ENCODE measurements at regions not wholly inside any gene's neighbourhood (a gene's known extent, or its start where the extent isn't known, plus 50 kb on each side); places are given as distances from the start of the nearest gene placed in this dataset.
"Not testable (repeated sequence)": the region's sequence is repeated elsewhere in the genome, so short reads cannot be mapped to it uniquely, and the experiment has no call there.

GRCh38 chr6:27585316-27585715, 112.4 kb upstream of the ZNF184 start:
- DNase-seq (ENCODE audit: low spot score): not testable (repeated sequence)

GRCh38 chr6:27584326-27584725, 111.4 kb upstream of the ZNF184 start:
- no peak for DNase-seq (ENCODE audit: low spot score)

GRCh38 chr6:27582928-27583725, 110.2 kb upstream of the ZNF184 start:
- DNase-seq (ENCODE audit: low spot score): no peak

- no peak for DNase-seq (ENCODE audit: low spot score)
Measured at GRCh38 chr6:27579973-27580372, 107.1 kb upstream of the ZNF184 start.

GRCh38 chr6:27577922-27578321, 105.0 kb upstream of the ZNF184 start:
- no peak for DNase-seq (ENCODE audit: low spot score)

GRCh38 chr6:27575594-27576361, 102.9 kb upstream of the ZNF184 start:
- no peak for DNase-seq (ENCODE audit: low spot score)

- no peak for DNase-seq (ENCODE audit: low spot score)
Measured at GRCh38 chr6:27568226-27568897, 95.5 kb upstream of the ZNF184 start.

- no peak for DNase-seq (ENCODE audit: low spot score)
Measured at GRCh38 chr6:27565839-27566779, 93.2 kb upstream of the ZNF184 start.

- no peak for DNase-seq (ENCODE audit: low spot score)
Measured at GRCh38 chr6:27562027-27562410, 89.1 kb upstream of the ZNF184 start.

- DNase-seq (ENCODE audit: low spot score): no peak
Measured at GRCh38 chr6:27558028-27558724, 85.3 kb upstream of the ZNF184 start.

- no peak for DNase-seq (ENCODE audit: low spot score)
Measured at GRCh38 chr6:27556406-27556805, 83.5 kb upstream of the ZNF184 start.

GRCh38 chr6:27553123-27553904, 80.4 kb upstream of the ZNF184 start:
- no peak for DNase-seq (ENCODE audit: low spot score)

- DNase-seq (ENCODE audit: low spot score): no peak
Measured at GRCh38 chr6:27551607-27552006, 78.7 kb upstream of the ZNF184 start.

GRCh38 chr6:27550692-27551091, 77.8 kb upstream of the ZNF184 start:
- no peak for DNase-seq (ENCODE audit: low spot score)

- DNase-seq (ENCODE audit: low spot score): not testable (repeated sequence)
Measured at GRCh38 chr6:27549241-27549598, 76.3 kb upstream of the ZNF184 start.

GRCh38 chr6:27547157-27548075, 74.5 kb upstream of the ZNF184 start:
- no peak for DNase-seq (ENCODE audit: low spot score)

GRCh38 chr6:27546522-27546921, 73.6 kb upstream of the ZNF184 start:
- DNase-seq (ENCODE audit: low spot score): no peak

- DNase-seq (ENCODE audit: low spot score): no peak
Measured at GRCh38 chr6:27545271-27546046, 72.6 kb upstream of the ZNF184 start.
